ENCODE measurements at regions not wholly inside any gene's neighbourhood (a gene's known extent, or its start where the extent isn't known, plus 50 kb on each side); places are given as distances from the start of the nearest gene placed in this dataset.

DNA sequence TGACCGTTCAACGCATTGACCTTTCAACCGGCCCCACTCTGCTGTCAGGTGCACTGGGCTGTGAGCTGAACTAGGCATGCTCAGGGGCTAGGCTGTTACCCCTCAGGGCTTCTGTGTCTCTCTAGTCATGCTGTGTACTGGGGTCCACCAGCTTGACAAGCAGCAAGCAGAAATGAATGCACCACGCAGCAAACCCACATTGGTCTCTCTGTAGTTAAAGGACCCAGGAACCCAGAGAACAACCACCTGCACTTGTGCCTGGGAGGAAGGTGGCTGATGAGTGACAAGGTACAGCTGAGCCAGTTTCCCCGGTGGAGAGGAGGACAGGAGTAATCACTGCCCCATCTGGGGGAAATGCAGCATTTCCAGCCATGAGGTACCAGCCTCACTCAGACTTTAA is 159.9 kb downstream of the USP12 start:
- no peak for TF ChIP-seq CTCF (IDR thresholded peaks at IDR 0.05)
- no peak for TF ChIP-seq POLR2A (IDR thresholded peaks at IDR 0.05)
